ENCODE measurements at regions not wholly inside any gene's neighbourhood (a gene's known extent, or its start where the extent isn't known, plus 50 kb on each side); places are given as distances from the start of the nearest gene placed in this dataset.

- peaks cover 0 to 4% (median 0%) of the 10 kb centered on the region in 3 donors for H3K27me3 ChIP-seq (ENCODE audit: control insufficient read depth in 3 of 3, insufficient read depth in 3 of 3, low read length in 2 of 3)
- H3K36me3 ChIP-seq (ENCODE audit: control insufficient read depth in 4 of 4, insufficient read depth in 4 of 4, low read length in 4 of 4), result no peaks in the 10 kb centered on the region
- no peak overlapping the region for H3K4me3 ChIP-seq
- DNase-seq (peak; percentile 37 to 53 (median 50)), ATAC-seq (ENCODE audit: insufficient read depth, low FRiP score) (no peak)
- H3K9me3 ChIP-seq (ENCODE audit: control insufficient read depth in 4 of 4, insufficient read depth in 3 of 4, low read length in 3 of 4), result no peaks in the 10 kb centered on the region
- H3K4me1 ChIP-seq (ENCODE audit: control insufficient read depth in 5 of 5, insufficient read depth in 5 of 5, low read length in 5 of 5), result peaks cover 0 to 12% (median 0%) of the 10 kb centered on the region in 5 donors
- H3K27ac ChIP-seq (ENCODE audit: low read depth in 1 of 2, low read length in 1 of 2), result no peak overlapping the region
- WGBS, 2 donors, result 11 to 20% methylated on average over 4 of the region's 4 CpGs
- TF ChIP-seq CTCF (IDR thresholded peaks at IDR 0.05; ENCODE audit: control extremely low read depth, extremely low read depth), result no peak
- H3K9ac ChIP-seq (ENCODE audit: insufficient read depth in 1 of 2, low read length in 2 of 2), result no peak overlapping the region
Measured at GRCh38 chr3:44045476-44046275, 196.0 kb upstream of the TOPAZ1 start.

- 68 to 81% methylated on average over 3 of the region's 3 CpGs for WGBS, 2 donors
- peak overlapping the region in 1 of 2 donors; percentile 65 for H3K27ac ChIP-seq (ENCODE audit: low read depth in 1 of 2, low read length in 1 of 2)
- peaks cover 0 to 12% (median 0%) of the 10 kb centered on the region in 5 donors for H3K4me1 ChIP-seq (ENCODE audit: control insufficient read depth in 5 of 5, insufficient read depth in 5 of 5, low read length in 5 of 5)
- no peak overlapping the region for H3K9ac ChIP-seq (ENCODE audit: insufficient read depth in 1 of 2, low read length in 2 of 2)
- H3K36me3 ChIP-seq (ENCODE audit: control insufficient read depth in 4 of 4, insufficient read depth in 4 of 4, low read length in 4 of 4), result no peaks in the 10 kb centered on the region
- TF ChIP-seq CTCF (IDR thresholded peaks at IDR 0.05; ENCODE audit: control extremely low read depth, extremely low read depth), result no peak
- ATAC-seq (ENCODE audit: insufficient read depth, low FRiP score), result no peak
- peaks cover 0 to 2% (median 0%) of the 10 kb centered on the region in 3 donors for H3K27me3 ChIP-seq (ENCODE audit: control insufficient read depth in 3 of 3, insufficient read depth in 3 of 3, low read length in 2 of 3)
- no peak for DNase-seq
- no peaks in the 10 kb centered on the region for H3K9me3 ChIP-seq (ENCODE audit: control insufficient read depth in 4 of 4, insufficient read depth in 3 of 4, low read length in 3 of 4)
- H3K4me3 ChIP-seq, result no peak overlapping the region
Measured at GRCh38 chr3:44047796-44048195, 193.9 kb upstream of the TOPAZ1 start.

GRCh38 chr3:44048196-44048924, 193.3 kb upstream of the TOPAZ1 start:
- TF ChIP-seq CTCF (IDR thresholded peaks at IDR 0.05; ENCODE audit: control extremely low read depth, extremely low read depth), result no peak
- H3K9me3 ChIP-seq (ENCODE audit: control insufficient read depth in 4 of 4, insufficient read depth in 3 of 4, low read length in 3 of 4), result no peaks in the 10 kb centered on the region

More at GRCh38 chr3:44048196-44048924, 193.3 kb upstream of the TOPAZ1 start:
- Histone ChIP-seq H3K4me3 (no peak overlapping the region), H3K27me3 (ENCODE audit: control insufficient read depth in 3 of 3, insufficient read depth in 3 of 3, low read length in 2 of 3) (peaks cover 0 to under 1% (median 0%) of the 10 kb centered on the region in 3 donors), H3K27ac (ENCODE audit: low read depth in 1 of 2, low read length in 1 of 2) (peak overlapping the region in 1 of 2 donors; percentile 65), H3K4me1 (ENCODE audit: control insufficient read depth in 5 of 5, insufficient read depth in 5 of 5, low read length in 5 of 5) (peaks cover 0 to 12% (median 0%) of the 10 kb centered on the region in 5 donors), H3K9ac (ENCODE audit: insufficient read depth in 1 of 2, low read length in 2 of 2) (no peak overlapping the region), H3K36me3 (ENCODE audit: control insufficient read depth in 4 of 4, insufficient read depth in 4 of 4, low read length in 4 of 4) (no peaks in the 10 kb centered on the region)
- DNase-seq (peak; percentile 40 to 75 (median 59)), ATAC-seq (ENCODE audit: insufficient read depth, low FRiP score) (peak; percentile 58)
- WGBS, 2 donors, result 48 to 51% methylated on average over 3 of the region's 3 CpGs

Data from lung (tissue), 11 donors.